ENCODE measurements at regions not wholly inside any gene's neighbourhood (a gene's known extent, or its start where the extent isn't known, plus 50 kb on each side); places are given as distances from the start of the nearest gene placed in this dataset.

DNA sequence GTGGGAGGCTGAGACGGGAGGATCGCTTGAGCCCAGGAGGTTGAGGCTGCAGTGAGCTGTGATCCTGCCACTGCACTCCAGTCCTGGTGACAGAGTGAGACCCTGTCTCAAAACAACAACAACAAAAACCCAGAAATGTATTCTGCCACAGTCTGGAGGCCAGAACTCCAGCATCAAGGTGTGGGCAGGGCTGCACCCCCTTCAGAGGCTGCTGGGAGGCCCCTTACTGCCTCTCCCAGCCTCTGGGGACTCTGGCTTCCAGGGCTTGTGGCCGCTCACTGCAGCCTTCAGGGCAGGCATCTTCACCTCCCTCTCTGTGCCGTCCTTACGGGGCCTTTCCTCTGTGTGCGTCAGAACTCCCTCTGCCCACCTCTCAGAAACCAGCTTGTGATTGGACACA is 209.4 kb upstream of the GSE1 start:
- Histone ChIP-seq H2AFZ (ENCODE audit: control insufficient read depth, low read length) (no peak overlapping the region), H3K4me3 (ENCODE audit: control insufficient read depth in 2 of 3, extremely low read depth in 1 of 3, insufficient read depth in 2 of 3, low read depth in 1 of 3, low read length in 3 of 3) (no peak overlapping the region), H3K9ac (ENCODE audit: control insufficient read depth, extremely low read depth, insufficient read depth, low read length) (no peak overlapping the region), H3K4me2 (ENCODE audit: control insufficient read depth, extremely low read depth, insufficient read depth, low read depth, low read length) (no peak overlapping the region), H3K79me2 (ENCODE audit: control insufficient read depth, insufficient read depth, low read length) (no peaks in the 10 kb centered on the region), H3K9me1 (ENCODE audit: control insufficient read depth, extremely low read depth, insufficient read depth, low read length) (no peaks in the 10 kb centered on the region), H3K36me3 (ENCODE audit: control insufficient read depth in 2 of 2, extremely low read depth in 1 of 2, insufficient read depth in 2 of 2, low read length in 2 of 2) (no peaks in the 10 kb centered on the region), H3K27ac (ENCODE audit: control insufficient read depth, insufficient read depth, low read length) (no peak overlapping the region), H3K9me3 (ENCODE audit: control insufficient read depth, low read depth, low read length) (no peaks in the 10 kb centered on the region), H3K27me3 (ENCODE audit: control insufficient read depth, extremely low read depth, insufficient read depth, low read length) (no peaks in the 10 kb centered on the region), H3K4me1 (ENCODE audit: control insufficient read depth, extremely low read depth, insufficient read depth, low read length) (no peaks in the 10 kb centered on the region), H4K20me1 (ENCODE audit: control insufficient read depth, extremely low read depth, insufficient read depth, low read length) (no peaks in the 10 kb centered on the region)
- FAIRE-seq (no peak), DNase-seq (ENCODE audit: low read depth, low spot score) (no peak)
- TF ChIP-seq, protein P1, sequence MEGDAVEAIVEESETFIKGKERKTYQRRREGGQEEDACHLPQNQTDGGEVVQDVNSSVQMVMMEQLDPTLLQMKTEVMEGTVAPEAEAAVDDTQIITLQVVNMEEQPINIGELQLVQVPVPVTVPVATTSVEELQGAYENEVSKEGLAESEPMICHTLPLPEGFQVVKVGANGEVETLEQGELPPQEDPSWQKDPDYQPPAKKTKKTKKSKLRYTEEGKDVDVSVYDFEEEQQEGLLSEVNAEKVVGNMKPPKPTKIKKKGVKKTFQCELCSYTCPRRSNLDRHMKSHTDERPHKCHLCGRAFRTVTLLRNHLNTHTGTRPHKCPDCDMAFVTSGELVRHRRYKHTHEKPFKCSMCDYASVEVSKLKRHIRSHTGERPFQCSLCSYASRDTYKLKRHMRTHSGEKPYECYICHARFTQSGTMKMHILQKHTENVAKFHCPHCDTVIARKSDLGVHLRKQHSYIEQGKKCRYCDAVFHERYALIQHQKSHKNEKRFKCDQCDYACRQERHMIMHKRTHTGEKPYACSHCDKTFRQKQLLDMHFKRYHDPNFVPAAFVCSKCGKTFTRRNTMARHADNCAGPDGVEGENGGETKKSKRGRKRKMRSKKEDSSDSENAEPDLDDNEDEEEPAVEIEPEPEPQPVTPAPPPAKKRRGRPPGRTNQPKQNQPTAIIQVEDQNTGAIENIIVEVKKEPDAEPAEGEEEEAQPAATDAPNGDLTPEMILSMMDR (optimal IDR thresholded peaks at IDR 0.05 in 1 of 3, IDR thresholded peaks at IDR 0.05 in 1 of 3, conservative IDR thresholded peaks at IDR 0.05 in 1 of 3; ENCODE audit: extremely low read depth in 1 of 3, insufficient read depth in 2 of 3, low read length in 3 of 3): no peak
- no peak for TF ChIP-seq EZH2 (IDR thresholded peaks at IDR 0.05; ENCODE audit: low read length)
- dilution Hi-C loops (cut with MboI; ENCODE audit: extremely low pct_ligation_motif_present, low sequenced_read_pairs): no loop called here

DNA sequence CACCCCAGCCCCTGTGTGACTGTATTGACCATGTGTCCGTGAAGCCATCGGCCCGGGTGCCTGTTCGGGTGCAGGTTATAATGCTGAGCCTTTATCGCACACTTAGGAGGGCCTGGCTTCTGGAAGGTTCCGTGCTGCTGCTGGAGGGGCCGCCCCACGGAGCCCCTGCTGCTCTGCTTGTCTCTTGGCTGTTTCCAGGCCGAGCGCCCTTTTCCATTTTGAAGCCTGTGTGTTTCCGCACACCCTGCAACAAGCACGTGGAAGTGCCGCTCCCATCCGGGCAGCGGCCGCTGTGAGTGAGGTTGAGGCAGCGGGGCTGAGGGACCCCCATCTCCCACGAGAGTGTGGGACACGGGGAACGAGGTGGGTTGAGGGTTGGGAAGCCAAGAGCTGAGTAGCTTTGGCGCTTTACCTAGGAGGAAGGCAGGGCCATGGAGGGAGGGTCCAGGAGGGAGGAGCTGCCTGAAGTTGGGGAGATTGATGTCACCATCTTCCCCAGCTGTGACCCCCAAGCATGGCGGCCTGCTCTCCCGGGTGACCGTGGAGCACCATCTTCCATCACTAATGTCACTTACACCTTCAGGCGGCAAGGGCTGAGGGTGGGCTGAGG is 200.1 kb upstream of the GSE1 start:
- FAIRE-seq (no peak), DNase-seq (ENCODE audit: low read depth, low spot score) (no peak)
- no peak overlapping the region for H3K9ac ChIP-seq (ENCODE audit: control insufficient read depth, extremely low read depth, insufficient read depth, low read length)
- H3K79me2 ChIP-seq (ENCODE audit: control insufficient read depth, insufficient read depth, low read length): no peaks in the 10 kb centered on the region
- H3K4me2 ChIP-seq (ENCODE audit: control insufficient read depth, extremely low read depth, insufficient read depth, low read depth, low read length): no peak overlapping the region
- H3K4me1 ChIP-seq (ENCODE audit: control insufficient read depth, extremely low read depth, insufficient read depth, low read length): peaks cover 3% of the 10 kb centered on the region
- no peaks in the 10 kb centered on the region for H3K9me3 ChIP-seq (ENCODE audit: control insufficient read depth, low read depth, low read length)
- no peaks in the 10 kb centered on the region for H3K27me3 ChIP-seq (ENCODE audit: control insufficient read depth, extremely low read depth, insufficient read depth, low read length)
- no peaks in the 10 kb centered on the region for H4K20me1 ChIP-seq (ENCODE audit: control insufficient read depth, extremely low read depth, insufficient read depth, low read length)
- no peak for TF ChIP-seq EZH2 (IDR thresholded peaks at IDR 0.05; ENCODE audit: low read length)
- TF ChIP-seq, protein P1 (optimal IDR thresholded peaks at IDR 0.05 in 1 of 3, IDR thresholded peaks at IDR 0.05 in 1 of 3, conservative IDR thresholded peaks at IDR 0.05 in 1 of 3; ENCODE audit: extremely low read depth in 1 of 3, insufficient read depth in 2 of 3, low read length in 3 of 3): no peak
- no peaks in the 10 kb centered on the region for H3K9me1 ChIP-seq (ENCODE audit: control insufficient read depth, extremely low read depth, insufficient read depth, low read length)
- dilution Hi-C loops (cut with MboI; ENCODE audit: extremely low pct_ligation_motif_present, low sequenced_read_pairs): no loop called here
- no peak overlapping the region for H2AFZ ChIP-seq (ENCODE audit: control insufficient read depth, low read length)
- no peak overlapping the region for H3K4me3 ChIP-seq (ENCODE audit: control insufficient read depth in 2 of 3, extremely low read depth in 1 of 3, insufficient read depth in 2 of 3, low read depth in 1 of 3, low read length in 3 of 3)
- H3K27ac ChIP-seq (ENCODE audit: control insufficient read depth, insufficient read depth, low read length): no peak overlapping the region
- H3K36me3 ChIP-seq (ENCODE audit: control insufficient read depth in 2 of 2, extremely low read depth in 1 of 2, insufficient read depth in 2 of 2, low read length in 2 of 2): no peaks in the 10 kb centered on the region
